Hepatocyte (in vitro differentiated cells): ENCODE measurements at regions not wholly inside any gene's neighbourhood (a gene's known extent, or its start where the extent isn't known, plus 50 kb on each side); places are given as distances from the start of the nearest gene placed in this dataset.

Source experiments
- CTCF ChIP-seq: fragments of 200-600 bp; sonication (generic); IDR thresholded peaks from 2 replicates; pipeline ENCODE4 v1.5.1; 2016; ENCODE audit warnings: antibody characterized with exemption, mild to moderate bottlenecking; ENCODE audit not compliant: poor library complexity
- EZH2phosphoT487 ChIP-seq: fragments of 200-600 bp; sonication (generic); IDR thresholded peaks from one replicate; pipeline ENCODE4 v1.6.1; 2018; ENCODE audit warnings: antibody characterized with exemption, mild to moderate bottlenecking, low read depth, moderate library complexity; ENCODE audit not compliant: unreplicated experiment, severe bottlenecking

GRCh38 chr4:37538931-37539330 is 147.2 kb downstream of the RELL1 start:
- TF ChIP-seq CTCF = no peak
- TF ChIP-seq EZH2phosphoT487 = no peak
